Thyroid gland (tissue), 4 donors: ENCODE measurements at regions not wholly inside any gene's neighbourhood (a gene's known extent, or its start where the extent isn't known, plus 50 kb on each side); places are given as distances from the start of the nearest gene placed in this dataset.

Experiments
- POLR2A ChIP-seq, 2 donors: fragments of 450-650 bp; IDR thresholded peaks; one replicate each; pipeline ENCODE4 v1.6.1; 2017; ENCODE audit warnings: antibody characterized with exemption in 2 of 2, mild to moderate bottlenecking in 2 of 2, moderate library complexity in 1 of 2
- TF ChIP-seq, protein P1 (sequence below), 6 experiments: fragments of 200-600 bp in 3 of 6; fragments of 450-650 bp in 3 of 6; sonication (generic) in 3 of 6; IDR thresholded peaks; one replicate each; pipeline ENCODE4 v1.5.1; 2016 to 2019; ENCODE audit warnings: antibody characterized with exemption in 6 of 6, mild to moderate bottlenecking in 2 of 6, inconsistent platforms in 1 of 6, moderate library complexity in 1 of 6

GRCh38 chr3:88403319-88403718 lies 253.6 kb downstream of the C3orf38 start:
- no peak for TF ChIP-seq POLR2A (IDR thresholded peaks at IDR 0.05)
- TF ChIP-seq, protein P1, sequence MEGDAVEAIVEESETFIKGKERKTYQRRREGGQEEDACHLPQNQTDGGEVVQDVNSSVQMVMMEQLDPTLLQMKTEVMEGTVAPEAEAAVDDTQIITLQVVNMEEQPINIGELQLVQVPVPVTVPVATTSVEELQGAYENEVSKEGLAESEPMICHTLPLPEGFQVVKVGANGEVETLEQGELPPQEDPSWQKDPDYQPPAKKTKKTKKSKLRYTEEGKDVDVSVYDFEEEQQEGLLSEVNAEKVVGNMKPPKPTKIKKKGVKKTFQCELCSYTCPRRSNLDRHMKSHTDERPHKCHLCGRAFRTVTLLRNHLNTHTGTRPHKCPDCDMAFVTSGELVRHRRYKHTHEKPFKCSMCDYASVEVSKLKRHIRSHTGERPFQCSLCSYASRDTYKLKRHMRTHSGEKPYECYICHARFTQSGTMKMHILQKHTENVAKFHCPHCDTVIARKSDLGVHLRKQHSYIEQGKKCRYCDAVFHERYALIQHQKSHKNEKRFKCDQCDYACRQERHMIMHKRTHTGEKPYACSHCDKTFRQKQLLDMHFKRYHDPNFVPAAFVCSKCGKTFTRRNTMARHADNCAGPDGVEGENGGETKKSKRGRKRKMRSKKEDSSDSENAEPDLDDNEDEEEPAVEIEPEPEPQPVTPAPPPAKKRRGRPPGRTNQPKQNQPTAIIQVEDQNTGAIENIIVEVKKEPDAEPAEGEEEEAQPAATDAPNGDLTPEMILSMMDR (IDR thresholded peaks at IDR 0.05): no peak
